GM12892 (cell line): ENCODE measurements at regions not wholly inside any gene's neighbourhood (a gene's known extent, or its start where the extent isn't known, plus 50 kb on each side); places are given as distances from the start of the nearest gene placed in this dataset.

ENCODE experiments used
- POLR2A ChIP-seq: IDR thresholded peaks from 2 replicates; pipeline ENCODE4 v1.6.1; 2011; ENCODE audit warnings: low read depth, low read length, control low read depth
- TAF1 ChIP-seq: IDR thresholded peaks from 2 replicates; pipeline ENCODE4 v1.6.1; 2011; ENCODE audit warnings: low read depth, mild to moderate bottlenecking, control low read depth, low read length, borderline replicate concordance

GRCh38 chr11:115599125-115599524, 94.9 kb upstream of the CADM1 start:
- TF ChIP-seq POLR2A (no peak), TAF1 (no peak)
